ENCODE measurements at regions not wholly inside any gene's neighbourhood (a gene's known extent, or its start where the extent isn't known, plus 50 kb on each side); places are given as distances from the start of the nearest gene placed in this dataset.

DNA sequence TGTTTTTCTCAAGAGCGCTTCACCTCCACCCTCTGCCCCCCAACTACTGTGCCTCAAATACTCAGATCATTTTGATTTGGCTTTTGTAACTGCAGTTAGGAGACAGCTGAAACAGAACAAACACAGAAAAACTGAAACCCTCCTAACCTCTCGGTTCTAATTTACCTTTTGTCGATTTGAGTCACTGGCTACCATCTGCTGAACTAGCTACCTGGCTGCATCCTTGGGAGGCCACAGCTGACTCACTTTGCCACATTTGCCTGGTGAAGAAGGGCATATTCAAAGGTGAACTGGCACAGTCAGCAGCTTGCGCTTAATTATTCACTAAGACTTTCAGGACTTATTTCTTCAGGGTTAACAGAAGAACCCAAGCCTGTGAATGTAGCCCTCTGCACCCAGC lies 117.7 kb downstream of the FOXB1 start:
- TF ChIP-seq CTCF (IDR thresholded peaks at IDR 0.05; ENCODE audit: control insufficient read depth, extremely low read depth, insufficient read depth), result no peak
- DNase-seq (ENCODE audit: low read depth), result no peak
- no peak overlapping the region for H3K4me3 ChIP-seq (ENCODE audit: low read depth, low read length)

- H3K4me3 ChIP-seq (ENCODE audit: low read depth, low read length), result no peak overlapping the region
- no peak for DNase-seq (ENCODE audit: low read depth)
- no peak for TF ChIP-seq CTCF (IDR thresholded peaks at IDR 0.05; ENCODE audit: control insufficient read depth, extremely low read depth, insufficient read depth)
Measured at GRCh38 chr15:60122691-60123090, 118.6 kb downstream of the FOXB1 start.

DNA sequence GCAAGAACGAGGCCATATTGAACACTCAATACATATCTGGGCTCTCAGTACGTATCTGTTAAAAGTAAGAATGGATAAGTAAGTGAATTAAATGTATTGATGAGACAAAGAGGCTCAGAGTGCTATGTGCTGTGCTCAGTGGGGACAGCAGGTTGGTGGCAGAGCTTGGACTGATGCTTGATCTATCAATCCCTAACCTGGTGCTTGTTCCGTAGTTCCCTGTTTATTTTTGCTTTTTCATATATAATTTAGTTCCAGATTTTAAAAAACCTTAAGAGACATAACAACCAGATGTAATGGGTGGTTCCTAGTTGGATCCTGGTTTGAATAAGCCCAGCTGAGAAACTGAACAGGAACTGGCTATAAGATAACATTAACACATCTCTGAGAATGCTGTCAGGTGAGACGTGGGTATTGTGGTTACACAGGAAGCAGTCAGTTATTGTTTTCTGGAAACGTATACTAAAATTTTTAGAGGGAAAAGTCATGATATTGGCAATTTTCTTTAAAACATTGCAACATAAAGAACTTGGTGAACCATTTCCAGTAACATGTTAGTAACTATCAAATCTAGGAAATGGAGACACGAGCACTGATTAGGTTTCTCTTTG lies 120.5 kb downstream of the FOXB1 start:
- no peak for TF ChIP-seq CTCF (IDR thresholded peaks at IDR 0.05; ENCODE audit: control insufficient read depth, extremely low read depth, insufficient read depth)
- DNase-seq (ENCODE audit: low read depth), result no peak
- no peak overlapping the region for H3K4me3 ChIP-seq (ENCODE audit: low read depth, low read length)

- no peak for TF ChIP-seq CTCF (IDR thresholded peaks at IDR 0.05; ENCODE audit: control insufficient read depth, extremely low read depth, insufficient read depth)
- no peak for DNase-seq (ENCODE audit: low read depth)
- H3K4me3 ChIP-seq (ENCODE audit: low read depth, low read length), result no peak overlapping the region
Measured at GRCh38 chr15:60125334-60125733, 121.2 kb downstream of the FOXB1 start.

DNA sequence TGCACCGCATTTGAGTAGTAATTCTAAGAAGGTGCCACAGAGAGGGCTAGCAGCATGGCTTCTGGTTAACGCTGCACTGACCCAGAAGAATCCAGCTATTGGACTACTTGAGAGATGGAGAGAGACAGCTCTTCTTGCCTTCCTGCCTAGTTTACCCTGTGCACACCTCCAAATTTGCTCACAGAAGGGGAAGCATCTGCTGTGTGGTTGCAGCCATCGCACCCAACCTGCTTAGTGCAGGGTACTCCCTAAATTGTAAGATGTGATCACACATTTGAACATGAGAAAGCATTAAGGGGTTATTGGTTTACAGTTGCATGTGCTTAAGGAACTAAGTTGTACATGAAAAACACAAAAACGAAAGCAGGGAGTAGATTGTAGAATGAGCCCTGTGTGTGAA lies 122.1 kb downstream of the FOXB1 start:
- no peak for TF ChIP-seq CTCF (IDR thresholded peaks at IDR 0.05; ENCODE audit: control insufficient read depth, extremely low read depth, insufficient read depth)
- H3K4me3 ChIP-seq (ENCODE audit: low read depth, low read length), result no peak overlapping the region
- DNase-seq (ENCODE audit: low read depth), result no peak

GRCh38 chr15:60126661-60127060 lies 122.5 kb downstream of the FOXB1 start:
- no peak for TF ChIP-seq CTCF (IDR thresholded peaks at IDR 0.05; ENCODE audit: control insufficient read depth, extremely low read depth, insufficient read depth)
- DNase-seq (ENCODE audit: low read depth), result no peak
- no peak overlapping the region for H3K4me3 ChIP-seq (ENCODE audit: low read depth, low read length)

- DNase-seq (ENCODE audit: low read depth), result no peak
- TF ChIP-seq CTCF (IDR thresholded peaks at IDR 0.05; ENCODE audit: control insufficient read depth, extremely low read depth, insufficient read depth), result no peak
- H3K4me3 ChIP-seq (ENCODE audit: low read depth, low read length), result peak overlapping the region; percentile 54
Measured at GRCh38 chr15:60128000-60128376, 123.9 kb downstream of the FOXB1 start.

Measured in LNCaP clone FGC (cell line).